ENCODE measurements at regions not wholly inside any gene's neighbourhood (a gene's known extent, or its start where the extent isn't known, plus 50 kb on each side); places are given as distances from the start of the nearest gene placed in this dataset.

- no peaks in the 10 kb centered on the region for H3K36me3 ChIP-seq (ENCODE audit: insufficient read depth, low read length)
- H3K9me3 ChIP-seq (ENCODE audit: insufficient read depth, low read depth, low read length): no peaks in the 10 kb centered on the region
- H3K27ac ChIP-seq (ENCODE audit: low read depth, low read length): no peak overlapping the region
- no peaks in the 10 kb centered on the region; the same call in 1 of the 2 replicates for H3K4me1 ChIP-seq (ENCODE audit: insufficient read depth, low read length)
- H3K27me3 ChIP-seq (ENCODE audit: insufficient read depth, low read length): no peaks in the 10 kb centered on the region
- no peak overlapping the region for H3K4me3 ChIP-seq (ENCODE audit: low read length)
- no peak overlapping the region for H3K9ac ChIP-seq (ENCODE audit: low read depth, low read length)
- 95% methylated on average over 1 of the region's 1 CpG for WGBS
These were observed 489.3 kb downstream of the RWDD3 start for GRCh38 chr1:95723346-95723745.

GRCh38 chr1:95728841-95729240 is 494.8 kb downstream of the RWDD3 start:
- Histone ChIP-seq H3K9ac (ENCODE audit: low read depth, low read length) (no peak overlapping the region), H3K9me3 (ENCODE audit: insufficient read depth, low read depth, low read length) (no peaks in the 10 kb centered on the region), H3K36me3 (ENCODE audit: insufficient read depth, low read length) (no peaks in the 10 kb centered on the region), H3K27ac (ENCODE audit: low read depth, low read length) (no peak overlapping the region), H3K4me1 (ENCODE audit: insufficient read depth, low read length) (no peaks in the 10 kb centered on the region), H3K27me3 (ENCODE audit: insufficient read depth, low read length) (no peaks in the 10 kb centered on the region), H3K4me3 (ENCODE audit: low read length) (no peak overlapping the region)
- WGBS: 90% methylated on average over 2 of the region's 2 CpGs

GRCh38 chr1:95730986-95731385 is 497.0 kb downstream of the RWDD3 start:
- Histone ChIP-seq H3K9me3 (ENCODE audit: insufficient read depth, low read depth, low read length) (no peaks in the 10 kb centered on the region), H3K4me3 (ENCODE audit: low read length) (no peak overlapping the region), H3K36me3 (ENCODE audit: insufficient read depth, low read length) (no peaks in the 10 kb centered on the region), H3K9ac (ENCODE audit: low read depth, low read length) (no peak overlapping the region), H3K27me3 (ENCODE audit: insufficient read depth, low read length) (no peaks in the 10 kb centered on the region), H3K27ac (ENCODE audit: low read depth, low read length) (no peak overlapping the region), H3K4me1 (ENCODE audit: insufficient read depth, low read length) (no peaks in the 10 kb centered on the region)
- WGBS: 90% methylated on average over 3 of the region's 3 CpGs

GRCh38 chr1:95731466-95731865 is 497.5 kb downstream of the RWDD3 start:
- H3K9me3 ChIP-seq (ENCODE audit: insufficient read depth, low read depth, low read length): no peaks in the 10 kb centered on the region
- H3K4me1 ChIP-seq (ENCODE audit: insufficient read depth, low read length): no peaks in the 10 kb centered on the region
- H3K36me3 ChIP-seq (ENCODE audit: insufficient read depth, low read length): no peaks in the 10 kb centered on the region
- no peak overlapping the region for H3K9ac ChIP-seq (ENCODE audit: low read depth, low read length)
- no peaks in the 10 kb centered on the region for H3K27me3 ChIP-seq (ENCODE audit: insufficient read depth, low read length)
- no peak overlapping the region for H3K4me3 ChIP-seq (ENCODE audit: low read length)
- no peak overlapping the region for H3K27ac ChIP-seq (ENCODE audit: low read depth, low read length)

- Histone ChIP-seq H3K36me3 (ENCODE audit: insufficient read depth, low read length) (no peaks in the 10 kb centered on the region), H3K9me3 (ENCODE audit: insufficient read depth, low read depth, low read length) (no peaks in the 10 kb centered on the region), H3K4me3 (ENCODE audit: low read length) (no peak overlapping the region), H3K27me3 (ENCODE audit: insufficient read depth, low read length) (no peaks in the 10 kb centered on the region), H3K9ac (ENCODE audit: low read depth, low read length) (no peak overlapping the region), H3K27ac (ENCODE audit: low read depth, low read length) (no peak overlapping the region), H3K4me1 (ENCODE audit: insufficient read depth, low read length) (no peaks in the 10 kb centered on the region)
- 96% methylated on average over 1 of the region's 1 CpG for WGBS
These were observed 499.0 kb downstream of the RWDD3 start for GRCh38 chr1:95733031-95733430.

- Histone ChIP-seq H3K27ac (ENCODE audit: low read depth, low read length) (no peak overlapping the region), H3K9ac (ENCODE audit: low read depth, low read length) (no peak overlapping the region), H3K4me3 (ENCODE audit: low read length) (no peak overlapping the region), H3K27me3 (ENCODE audit: insufficient read depth, low read length) (no peaks in the 10 kb centered on the region), H3K4me1 (ENCODE audit: insufficient read depth, low read length) (no peaks in the 10 kb centered on the region), H3K36me3 (ENCODE audit: insufficient read depth, low read length) (no peaks in the 10 kb centered on the region), H3K9me3 (ENCODE audit: insufficient read depth, low read depth, low read length) (no peaks in the 10 kb centered on the region)
- 95% methylated on average over 6 of the region's 6 CpGs for WGBS
These were observed 499.7 kb downstream of the RWDD3 start for GRCh38 chr1:95733671-95734070.

- no peaks in the 10 kb centered on the region for H3K36me3 ChIP-seq (ENCODE audit: insufficient read depth, low read length)
- no peak overlapping the region for H3K27ac ChIP-seq (ENCODE audit: low read depth, low read length)
- no peaks in the 10 kb centered on the region for H3K27me3 ChIP-seq (ENCODE audit: insufficient read depth, low read length)
- no peak overlapping the region for H3K4me3 ChIP-seq (ENCODE audit: low read length)
- H3K9ac ChIP-seq (ENCODE audit: low read depth, low read length): no peak overlapping the region
- no peaks in the 10 kb centered on the region for H3K4me1 ChIP-seq (ENCODE audit: insufficient read depth, low read length)
- no peaks in the 10 kb centered on the region for H3K9me3 ChIP-seq (ENCODE audit: insufficient read depth, low read depth, low read length)
- no CpG with 5 or more reads among the region's 2 CpGs for WGBS
These were observed 500.6 kb downstream of the RWDD3 start for GRCh38 chr1:95734560-95734959.

- Histone ChIP-seq H3K9ac (ENCODE audit: low read depth, low read length) (no peak overlapping the region), H3K4me3 (ENCODE audit: low read length) (no peak overlapping the region), H3K36me3 (ENCODE audit: insufficient read depth, low read length) (no peaks in the 10 kb centered on the region), H3K27me3 (ENCODE audit: insufficient read depth, low read length) (no peaks in the 10 kb centered on the region), H3K27ac (ENCODE audit: low read depth, low read length) (peak overlapping the region; percentile 54; the same call in 1 of the 2 replicates), H3K4me1 (ENCODE audit: insufficient read depth, low read length) (peaks cover 4% of the 10 kb centered on the region; the same call in 1 of the 2 replicates), H3K9me3 (ENCODE audit: insufficient read depth, low read depth, low read length) (no peaks in the 10 kb centered on the region)
- WGBS: 74% methylated on average over 3 of the region's 3 CpGs
These were observed 508.6 kb downstream of the RWDD3 start for GRCh38 chr1:95742591-95743089.

- Histone ChIP-seq H3K9ac (ENCODE audit: low read depth, low read length) (no peak overlapping the region), H3K4me1 (ENCODE audit: insufficient read depth, low read length) (peaks cover 4% of the 10 kb centered on the region; the same call in 1 of the 2 replicates), H3K9me3 (ENCODE audit: insufficient read depth, low read depth, low read length) (no peaks in the 10 kb centered on the region), H3K27ac (ENCODE audit: low read depth, low read length) (no peak overlapping the region), H3K36me3 (ENCODE audit: insufficient read depth, low read length) (no peaks in the 10 kb centered on the region), H3K4me3 (ENCODE audit: low read length) (no peak overlapping the region), H3K27me3 (ENCODE audit: insufficient read depth, low read length) (no peaks in the 10 kb centered on the region)
- WGBS: 83% methylated on average over 2 of the region's 2 CpGs
These were observed 510.7 kb downstream of the RWDD3 start for GRCh38 chr1:95744731-95745130.

GRCh38 chr1:95752515-95753381 is 518.7 kb downstream of the RWDD3 start:
- H3K9me3 ChIP-seq (ENCODE audit: insufficient read depth, low read depth, low read length): peaks cover 16% of the 10 kb centered on the region

GRCh38 chr1:95753382-95754016 is 519.5 kb downstream of the RWDD3 start:
- H3K9me3 ChIP-seq (ENCODE audit: insufficient read depth, low read depth, low read length): peaks cover 16% of the 10 kb centered on the region
- H3K36me3 ChIP-seq (ENCODE audit: insufficient read depth, low read length): no peaks in the 10 kb centered on the region
- H3K4me1 ChIP-seq (ENCODE audit: insufficient read depth, low read length): no peaks in the 10 kb centered on the region
- no peak overlapping the region for H3K4me3 ChIP-seq (ENCODE audit: low read length)
- H3K9ac ChIP-seq (ENCODE audit: low read depth, low read length): no peak overlapping the region
- WGBS: 95% methylated on average over 12 of the region's 12 CpGs
- H3K27me3 ChIP-seq (ENCODE audit: insufficient read depth, low read length): no peaks in the 10 kb centered on the region
- H3K27ac ChIP-seq (ENCODE audit: low read depth, low read length): no peak overlapping the region

More at GRCh38 chr1:95752515-95753381, 518.7 kb downstream of the RWDD3 start:
- no peak overlapping the region for H3K9ac ChIP-seq (ENCODE audit: low read depth, low read length)
- H3K27ac ChIP-seq (ENCODE audit: low read depth, low read length): no peak overlapping the region
- 96% methylated on average over 26 of the region's 26 CpGs for WGBS
- no peaks in the 10 kb centered on the region for H3K27me3 ChIP-seq (ENCODE audit: insufficient read depth, low read length)
- H3K4me1 ChIP-seq (ENCODE audit: insufficient read depth, low read length): no peaks in the 10 kb centered on the region
- no peak overlapping the region for H3K4me3 ChIP-seq (ENCODE audit: low read length)
- no peaks in the 10 kb centered on the region for H3K36me3 ChIP-seq (ENCODE audit: insufficient read depth, low read length)
